Fibroblast of lung (primary cell): ENCODE measurements at regions not wholly inside any gene's neighbourhood (a gene's known extent, or its start where the extent isn't known, plus 50 kb on each side); places are given as distances from the start of the nearest gene placed in this dataset.

Source experiments
- DNase-seq, 2 donors: peaks; one replicate each; pipeline versions ENCODE4 v3.0.0 to v3.0.0-alpha.2; 2010; ENCODE audit warnings: low read depth in 2 of 2
- H2AFZ ChIP-seq: 2 replicates; pipeline ENCODE4 v1.5.1; 2012; ENCODE audit warnings: low read length, control low read depth, inconsistent platforms
- H3K27ac ChIP-seq: 2 replicates; pipeline ENCODE4 v1.5.1; 2011; ENCODE audit warnings: low read length, control low read depth; ENCODE audit not compliant: insufficient read depth
- H3K27me3 ChIP-seq: 2 replicates; pipeline ENCODE4 v1.5.1; 2011; ENCODE audit warnings: mild to moderate bottlenecking, low read length; ENCODE audit not compliant: control insufficient read depth, insufficient read depth
- H3K36me3 ChIP-seq: 2 replicates; pipeline ENCODE4 v1.5.1; 2011; ENCODE audit warnings: low read length; ENCODE audit not compliant: control insufficient read depth, insufficient read depth
- H3K4me1 ChIP-seq: 2 replicates; pipeline ENCODE4 v1.5.1; 2011; ENCODE audit warnings: low read length; ENCODE audit not compliant: control insufficient read depth, insufficient read depth; ENCODE audit errors: extremely low read depth
- H3K4me2 ChIP-seq: 2 replicates; pipeline ENCODE4 v1.5.1; 2011; ENCODE audit warnings: low read length, control low read depth; ENCODE audit not compliant: insufficient read depth; ENCODE audit errors: extremely low read depth
- H3K4me3 ChIP-seq, 4 experiments: fragments of 200-600 bp in 1 of 4; sonication (generic) in 1 of 4; replicated peaks in 1 of 4; 2 replicates each; pipeline ENCODE4 v1.5.1; 2011 to 2016; ENCODE audit warnings: low read length in 4 of 4, low read depth in 3 of 4, mild to moderate bottlenecking in 3 of 4, control low read depth in 2 of 4, inconsistent platforms in 1 of 4, mixed read lengths in 1 of 4; ENCODE audit not compliant: insufficient read depth in 1 of 4; ENCODE audit errors: control extremely low read depth in 1 of 4
- H3K79me2 ChIP-seq: 2 replicates; pipeline ENCODE4 v1.5.1; 2012; ENCODE audit warnings: mild to moderate bottlenecking, low read length, inconsistent platforms; ENCODE audit not compliant: control insufficient read depth, insufficient read depth
- H3K9ac ChIP-seq: 2 replicates; pipeline ENCODE4 v1.5.1; 2011; ENCODE audit warnings: mild to moderate bottlenecking, low read length, control low read depth; ENCODE audit not compliant: insufficient read depth
- H3K9me3 ChIP-seq: 2 replicates; pipeline ENCODE4 v1.5.1; 2012; ENCODE audit warnings: low read depth, low read length; ENCODE audit not compliant: control insufficient read depth, insufficient read depth
- H4K20me1 ChIP-seq: 2 replicates; pipeline ENCODE4 v1.5.1; 2011; ENCODE audit warnings: low read length; ENCODE audit not compliant: control insufficient read depth, insufficient read depth; ENCODE audit errors: extremely low read depth
- EZH2 ChIP-seq: IDR thresholded peaks from 2 replicates; pipeline ENCODE4 v1.5.1; 2012; ENCODE audit warnings: low read length, control low read depth, mild to moderate bottlenecking; ENCODE audit errors: missing control alignments
- TF ChIP-seq, protein P1 (sequence below), 2 donors: IDR thresholded peaks in 1 of 2; conservative IDR thresholded peaks in 1 of 2; 1 replicate in 1 of 2; 2 replicates in 1 of 2; pipeline ENCODE4 v1.5.1; 2011 to 2012; ENCODE audit warnings: low read length in 2 of 2, control low read depth in 1 of 2, inconsistent platforms in 1 of 2, low read depth in 1 of 2, mild to moderate bottlenecking in 1 of 2

DNA sequence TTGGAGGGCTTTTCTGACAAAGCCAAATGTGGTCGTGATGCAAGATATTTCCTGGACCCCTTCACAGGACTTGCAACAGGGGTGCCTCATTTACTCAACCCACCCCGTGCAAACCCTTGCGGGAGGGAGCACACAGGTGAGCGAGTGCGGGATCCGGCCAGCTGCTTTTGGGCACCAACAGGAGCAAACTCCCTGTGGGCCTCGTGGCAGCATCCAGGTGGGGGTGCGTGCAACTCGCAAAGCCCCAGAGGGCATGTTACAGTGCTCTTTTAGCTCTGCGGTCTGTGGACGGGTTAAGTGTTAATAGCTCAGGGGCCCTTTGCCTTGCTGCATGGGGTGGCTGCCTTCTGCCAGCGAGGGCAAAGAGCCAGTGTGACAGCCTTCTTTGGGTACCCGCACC lies 707.6 kb upstream of the MDGA2 start:
- Histone ChIP-seq H3K36me3 (no peaks in the 10 kb centered on the region), H4K20me1 (no peaks in the 10 kb centered on the region), H2AFZ (no peak overlapping the region), H3K27ac (no peak overlapping the region), H3K4me1 (no peaks in the 10 kb centered on the region), H3K9me3 (no peaks in the 10 kb centered on the region), H3K9ac (no peak overlapping the region), H3K27me3 (no peaks in the 10 kb centered on the region), H3K4me3 (no peak overlapping the region), H3K79me2 (no peaks in the 10 kb centered on the region), H3K4me2 (no peak overlapping the region)
- DNase-seq, result no peak
- no peak for TF ChIP-seq EZH2
- TF ChIP-seq, protein P1, sequence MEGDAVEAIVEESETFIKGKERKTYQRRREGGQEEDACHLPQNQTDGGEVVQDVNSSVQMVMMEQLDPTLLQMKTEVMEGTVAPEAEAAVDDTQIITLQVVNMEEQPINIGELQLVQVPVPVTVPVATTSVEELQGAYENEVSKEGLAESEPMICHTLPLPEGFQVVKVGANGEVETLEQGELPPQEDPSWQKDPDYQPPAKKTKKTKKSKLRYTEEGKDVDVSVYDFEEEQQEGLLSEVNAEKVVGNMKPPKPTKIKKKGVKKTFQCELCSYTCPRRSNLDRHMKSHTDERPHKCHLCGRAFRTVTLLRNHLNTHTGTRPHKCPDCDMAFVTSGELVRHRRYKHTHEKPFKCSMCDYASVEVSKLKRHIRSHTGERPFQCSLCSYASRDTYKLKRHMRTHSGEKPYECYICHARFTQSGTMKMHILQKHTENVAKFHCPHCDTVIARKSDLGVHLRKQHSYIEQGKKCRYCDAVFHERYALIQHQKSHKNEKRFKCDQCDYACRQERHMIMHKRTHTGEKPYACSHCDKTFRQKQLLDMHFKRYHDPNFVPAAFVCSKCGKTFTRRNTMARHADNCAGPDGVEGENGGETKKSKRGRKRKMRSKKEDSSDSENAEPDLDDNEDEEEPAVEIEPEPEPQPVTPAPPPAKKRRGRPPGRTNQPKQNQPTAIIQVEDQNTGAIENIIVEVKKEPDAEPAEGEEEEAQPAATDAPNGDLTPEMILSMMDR (conservative IDR thresholded peaks at IDR 0.05 in 1 of 2, IDR thresholded peaks at IDR 0.05 in 1 of 2; ENCODE audit: low read depth in 1 of 2, low read length in 2 of 2), result no peak

GRCh38 chr14:48378541-48378940 lies 703.1 kb upstream of the MDGA2 start:
- TF ChIP-seq, protein P1 (conservative IDR thresholded peaks at IDR 0.05 in 1 of 2, IDR thresholded peaks at IDR 0.05 in 1 of 2; ENCODE audit: low read depth in 1 of 2, low read length in 2 of 2), result no peak
- no peak for TF ChIP-seq EZH2
- Histone ChIP-seq H3K4me2 (no peak overlapping the region), H3K79me2 (no peaks in the 10 kb centered on the region), H2AFZ (no peak overlapping the region), H3K9me3 (no peaks in the 10 kb centered on the region), H3K27ac (no peak overlapping the region), H3K27me3 (no peaks in the 10 kb centered on the region), H3K4me1 (no peaks in the 10 kb centered on the region), H3K9ac (no peak overlapping the region), H4K20me1 (no peaks in the 10 kb centered on the region), H3K4me3 (no peak overlapping the region), H3K36me3 (no peaks in the 10 kb centered on the region)
- no peak for DNase-seq

DNA sequence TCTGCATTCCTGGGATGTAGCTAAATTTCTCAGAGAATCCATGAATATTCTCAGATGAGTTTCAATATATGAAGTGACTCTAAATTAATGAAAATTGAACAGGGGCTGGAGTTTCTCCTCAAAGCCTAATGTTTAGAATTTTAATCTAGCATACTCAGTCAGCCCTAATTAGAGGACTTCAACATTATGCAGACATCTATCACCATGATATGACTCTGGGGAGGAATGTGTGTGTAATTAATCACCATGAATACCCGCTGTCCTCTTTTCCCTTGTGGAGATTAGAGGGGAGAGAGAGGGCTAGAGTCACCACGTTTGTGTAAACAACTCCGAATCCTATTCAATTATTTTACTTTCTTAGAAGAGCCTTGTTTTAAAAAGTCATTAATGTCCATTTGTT lies 698.6 kb upstream of the MDGA2 start:
- Histone ChIP-seq H4K20me1 (no peaks in the 10 kb centered on the region), H3K36me3 (no peaks in the 10 kb centered on the region), H3K27me3 (no peaks in the 10 kb centered on the region), H3K4me2 (no peak overlapping the region), H3K9ac (no peak overlapping the region), H3K4me3 (no peak overlapping the region), H2AFZ (no peak overlapping the region), H3K27ac (no peak overlapping the region), H3K9me3 (no peaks in the 10 kb centered on the region), H3K4me1 (no peaks in the 10 kb centered on the region), H3K79me2 (no peaks in the 10 kb centered on the region)
- peak in 1 of 2 donors; percentile 27 for DNase-seq
- no peak for TF ChIP-seq EZH2
- TF ChIP-seq, protein P1 (conservative IDR thresholded peaks at IDR 0.05 in 1 of 2, IDR thresholded peaks at IDR 0.05 in 1 of 2; ENCODE audit: low read depth in 1 of 2, low read length in 2 of 2), result no peak
